Astrocyte of the spinal cord (primary cell): ENCODE measurements at regions not wholly inside any gene's neighbourhood (a gene's known extent, or its start where the extent isn't known, plus 50 kb on each side); places are given as distances from the start of the nearest gene placed in this dataset.

Source experiments
- DNase-seq: peaks from one replicate; pipeline ENCODE4 v3.0.0; 2011; ENCODE audit warnings: low read depth, low spot score
- H3K4me3 ChIP-seq: 2 replicates; pipeline ENCODE4 v1.5.1; 2011; ENCODE audit warnings: low read depth, mild to moderate bottlenecking, low read length, moderate library complexity
- in situ Hi-C: cut with HindIII; loops from 2 replicates; pipeline ENCODE4 v1.10.0; 2017; ENCODE audit warnings: low sequenced_read_pairs
- TF ChIP-seq, protein P1 (sequence below): IDR thresholded peaks from 2 replicates; pipeline ENCODE4 v1.5.1; 2012; ENCODE audit warnings: low read depth, mild to moderate bottlenecking, low read length, inconsistent platforms

DNA sequence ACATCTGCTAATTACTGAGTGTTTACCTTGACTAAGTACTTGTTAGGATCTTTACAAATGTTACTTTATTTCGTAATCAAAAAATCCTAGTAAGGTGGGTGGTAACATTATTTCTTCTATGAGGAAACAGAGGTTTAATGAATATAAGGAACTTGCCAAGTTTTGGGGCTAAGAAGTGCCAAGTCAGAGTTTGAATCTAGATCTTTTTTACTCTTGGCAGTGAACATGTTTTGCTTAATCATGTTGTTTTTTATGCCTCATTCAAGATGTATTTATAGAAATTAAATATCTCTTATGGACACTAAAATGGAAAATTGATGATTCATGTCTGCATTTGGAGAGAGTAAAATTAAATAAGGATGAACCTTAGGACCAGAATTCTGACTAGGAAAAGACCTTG is 393.7 kb downstream of the UTRN start:
- in situ Hi-C loops: no loop called here
- TF ChIP-seq, protein P1, sequence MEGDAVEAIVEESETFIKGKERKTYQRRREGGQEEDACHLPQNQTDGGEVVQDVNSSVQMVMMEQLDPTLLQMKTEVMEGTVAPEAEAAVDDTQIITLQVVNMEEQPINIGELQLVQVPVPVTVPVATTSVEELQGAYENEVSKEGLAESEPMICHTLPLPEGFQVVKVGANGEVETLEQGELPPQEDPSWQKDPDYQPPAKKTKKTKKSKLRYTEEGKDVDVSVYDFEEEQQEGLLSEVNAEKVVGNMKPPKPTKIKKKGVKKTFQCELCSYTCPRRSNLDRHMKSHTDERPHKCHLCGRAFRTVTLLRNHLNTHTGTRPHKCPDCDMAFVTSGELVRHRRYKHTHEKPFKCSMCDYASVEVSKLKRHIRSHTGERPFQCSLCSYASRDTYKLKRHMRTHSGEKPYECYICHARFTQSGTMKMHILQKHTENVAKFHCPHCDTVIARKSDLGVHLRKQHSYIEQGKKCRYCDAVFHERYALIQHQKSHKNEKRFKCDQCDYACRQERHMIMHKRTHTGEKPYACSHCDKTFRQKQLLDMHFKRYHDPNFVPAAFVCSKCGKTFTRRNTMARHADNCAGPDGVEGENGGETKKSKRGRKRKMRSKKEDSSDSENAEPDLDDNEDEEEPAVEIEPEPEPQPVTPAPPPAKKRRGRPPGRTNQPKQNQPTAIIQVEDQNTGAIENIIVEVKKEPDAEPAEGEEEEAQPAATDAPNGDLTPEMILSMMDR: no peak
- no peak overlapping the region for H3K4me3 ChIP-seq
- DNase-seq: peak; percentile 40

DNA sequence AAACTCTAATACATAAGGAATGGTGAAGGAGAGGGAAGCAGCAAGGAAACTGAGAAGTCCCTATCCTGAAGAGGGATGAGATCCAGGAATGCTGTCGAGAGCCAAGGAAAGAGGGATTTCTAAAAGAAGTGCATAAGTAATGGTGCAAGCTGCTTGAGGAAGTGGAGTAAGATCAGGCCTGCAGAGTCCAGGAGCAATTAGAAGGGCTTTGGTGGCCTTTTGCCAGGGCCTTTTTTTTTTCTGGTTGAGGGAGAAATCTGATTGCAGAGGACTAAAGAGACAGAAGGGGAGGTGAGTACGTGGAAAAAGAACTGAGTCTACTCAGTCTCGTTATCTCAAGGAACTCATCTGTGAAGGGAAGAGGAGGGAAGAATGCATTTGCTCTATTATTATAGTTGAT is 396.2 kb downstream of the UTRN start:
- in situ Hi-C loops: no loop called here

DNA sequence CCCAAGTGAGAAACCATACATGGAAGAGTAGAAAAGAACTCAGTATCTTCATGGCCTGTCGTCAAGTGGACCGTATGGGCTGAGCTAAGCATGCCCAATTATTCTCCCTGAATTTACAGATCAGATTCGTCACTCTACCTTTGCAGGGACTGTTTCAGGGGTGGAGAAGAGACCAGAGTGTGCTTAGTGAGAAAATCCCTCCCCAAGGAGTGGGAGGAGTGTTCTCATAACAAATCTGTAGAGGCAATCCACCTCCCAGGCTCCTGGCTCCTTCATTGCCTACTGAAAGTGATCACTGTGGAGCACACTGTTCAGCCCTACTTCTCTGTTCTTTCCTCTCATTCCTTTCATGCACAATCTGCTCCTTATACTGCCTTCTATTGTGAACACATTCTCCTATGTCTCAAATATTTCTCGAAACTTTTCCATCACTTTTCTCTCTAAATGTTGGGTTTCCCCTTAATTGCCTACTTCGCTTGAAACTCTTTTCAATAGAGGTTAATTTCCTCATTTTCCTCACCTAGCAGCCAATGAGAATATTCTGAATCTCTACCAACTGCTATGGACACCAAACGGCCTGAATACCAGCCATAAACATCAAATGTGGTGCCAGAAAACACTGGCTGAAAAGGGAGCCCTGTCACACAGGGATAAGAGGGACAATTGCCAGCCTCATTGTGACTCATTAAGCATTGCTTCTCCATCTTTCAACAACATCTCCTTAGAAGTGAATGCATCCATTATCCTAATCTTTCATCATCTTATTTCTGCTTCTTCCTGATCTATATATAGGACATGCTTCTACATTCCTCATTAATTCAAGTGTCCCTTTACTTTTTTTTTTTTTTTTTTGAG is 398.3 kb downstream of the UTRN start:
- H3K4me3 ChIP-seq: no peak overlapping the region

More for the DNA sequence above, 396.2 kb downstream of the UTRN start:
- no peak for DNase-seq
- H3K4me3 ChIP-seq: no peak overlapping the region
- TF ChIP-seq, protein P1: no peak

DNA sequence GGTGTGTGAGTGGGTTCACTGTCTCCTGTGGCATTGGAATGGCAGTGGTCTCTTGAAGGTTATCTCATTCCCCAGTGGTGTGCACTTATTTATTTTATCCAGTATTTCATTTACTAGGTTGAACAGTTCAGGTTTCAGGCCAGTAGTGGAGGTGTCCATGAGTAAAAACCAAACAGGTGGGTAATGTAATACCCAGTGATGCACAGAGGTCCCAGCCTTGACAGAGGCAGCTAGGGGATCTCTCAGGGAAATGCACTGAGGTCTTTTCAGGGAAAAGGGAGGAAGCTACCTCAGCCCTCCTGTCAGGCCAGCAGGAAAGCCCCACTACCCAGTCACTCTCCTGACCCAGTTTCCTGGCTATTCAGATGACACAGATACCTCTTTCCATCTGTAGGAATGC is 403.6 kb downstream of the UTRN start:
- in situ Hi-C loops: no loop called here
- no peak for DNase-seq
- no peak overlapping the region for H3K4me3 ChIP-seq
- TF ChIP-seq, protein P1: no peak

More for the DNA sequence above, 398.3 kb downstream of the UTRN start:
- in situ Hi-C loops: no loop called here
- DNase-seq: no peak
- TF ChIP-seq, protein P1: no peak

DNA sequence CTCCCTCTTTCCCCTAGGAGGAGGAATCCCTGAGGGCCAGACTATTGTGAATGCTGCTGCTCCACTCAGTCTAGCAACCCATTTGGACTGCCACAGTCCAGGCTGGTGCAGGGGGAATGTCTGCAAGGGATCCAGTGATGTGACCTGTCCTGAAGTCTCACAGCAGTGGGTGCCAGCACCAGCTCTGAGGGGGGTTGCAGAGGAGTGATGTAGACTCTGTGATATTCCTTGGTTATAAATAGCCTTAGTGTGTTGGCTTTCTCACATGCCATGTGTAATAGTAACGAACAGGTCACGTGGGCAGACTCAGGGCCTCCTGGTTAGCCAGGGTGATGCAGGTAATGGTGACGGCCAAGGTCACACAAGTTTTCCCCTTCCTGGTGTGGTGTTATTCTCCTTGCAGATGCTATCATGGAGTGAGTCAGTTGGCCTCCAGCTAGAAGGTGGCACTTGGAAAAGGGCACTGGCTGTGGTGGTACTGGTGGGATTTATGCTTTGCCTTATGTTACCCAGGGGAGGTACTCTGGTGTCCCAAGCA is 404.4 kb downstream of the UTRN start:
- H3K4me3 ChIP-seq: no peak overlapping the region
- in situ Hi-C loops: no loop called here
- DNase-seq: no peak
- TF ChIP-seq, protein P1: no peak

DNA sequence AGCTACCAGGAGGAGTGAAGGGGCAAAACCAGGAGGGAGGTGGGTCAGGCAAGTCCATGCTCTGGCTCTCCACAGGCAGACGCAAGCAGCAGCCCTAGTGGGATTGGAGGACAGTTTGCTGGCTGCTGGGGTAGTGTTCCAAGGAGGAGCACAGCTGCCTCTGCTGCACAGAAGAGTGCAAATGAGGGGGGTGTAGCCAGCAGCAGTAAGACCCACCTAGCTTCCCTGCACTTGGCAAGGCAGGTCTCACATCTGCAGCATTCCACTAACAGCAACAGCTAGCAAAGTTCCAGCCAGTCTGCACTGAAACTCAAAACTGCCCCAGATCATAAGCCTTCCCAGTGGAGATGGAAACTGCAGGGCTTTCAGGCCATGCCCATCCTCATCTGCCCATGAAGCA is 405.0 kb downstream of the UTRN start:
- TF ChIP-seq, protein P1: no peak
- H3K4me3 ChIP-seq: no peak overlapping the region
- no peak for DNase-seq
- in situ Hi-C loops: no loop called here
